ENCODE measurements at regions not wholly inside any gene's neighbourhood (a gene's known extent, or its start where the extent isn't known, plus 50 kb on each side); places are given as distances from the start of the nearest gene placed in this dataset.

GRCh38 chr5:147160902-147161700 lies 73.7 kb upstream of the STK32A start:
- TF ChIP-seq USF1 (IDR thresholded peaks at IDR 0.05; ENCODE audit: borderline replicate concordance, low read depth) = no peak
- no peak for TF ChIP-seq MXI1 (IDR thresholded peaks at IDR 0.05; ENCODE audit: low read depth, low read length)
- no peak for TF ChIP-seq MEF2A (IDR thresholded peaks at IDR 0.05; ENCODE audit: borderline replicate concordance, low read depth)
- no peak for TF ChIP-seq CTCF (IDR thresholded peaks at IDR 0.05)
- TF ChIP-seq REST (IDR thresholded peaks at IDR 0.05; ENCODE audit: low read depth, low read length) = no peak
- TF ChIP-seq RAD21 (IDR thresholded peaks at IDR 0.05; ENCODE audit: low read length) = no peak
- no peak for TF ChIP-seq MAX (IDR thresholded peaks at IDR 0.05; ENCODE audit: low read depth)
- TF ChIP-seq TAF1 (IDR thresholded peaks at IDR 0.05; ENCODE audit: borderline replicate concordance, low read depth, low read length) = no peak
- no peak for TF ChIP-seq EZH2phosphoT487 (IDR thresholded peaks at IDR 0.05; ENCODE audit: borderline replicate concordance, low read depth)
